SK-N-SH (cell line): ENCODE measurements at regions not wholly inside any gene's neighbourhood (a gene's known extent, or its start where the extent isn't known, plus 50 kb on each side); places are given as distances from the start of the nearest gene placed in this dataset.

ENCODE experiments used
- CTCF ChIA-PET: fragments of 300-600, 350-600 bp; formaldehyde crosslinking; extraction: SDS; loops from one replicate; lab custom pipeline; 2021; lab: Yijun Ruan, JAX
- POLR2A ChIA-PET: fragments of 350-600 bp; sonication (Branson Sonifier 250); formaldehyde crosslinking; extraction: SDS; loops from one replicate; lab custom pipeline; 2020; ENCODE audit warnings: antibody characterized with exemption, inconsistent platforms; lab: Yijun Ruan, JAX
- DNase-seq: peaks from one replicate; pipeline ENCODE4 v3.0.0; 2012
- H2AFZ ChIP-seq: fragments of 200-600 bp; sonication (generic); 2 replicates; pipeline ENCODE4 v1.8.1; 2016; ENCODE audit warnings: antibody characterized with exemption, mild to moderate bottlenecking, low read depth
- H3F3A ChIP-seq: fragments of 200-600 bp; sonication (generic); replicated peaks from 2 replicates; pipeline ENCODE3; 2016; ENCODE audit warnings: antibody characterized with exemption, mild to moderate bottlenecking; ENCODE audit not compliant: insufficient read depth
- H3K27ac ChIP-seq, 2 experiments: fragments of 200-500 bp in 1 of 2; fragments of 200-600 bp in 1 of 2; sonication (Bioruptor generic) in 1 of 2; sonication (generic), shearing (Covaris generic) in 1 of 2; 2 replicates each; pipeline versions ENCODE4 v1.5.1 to v1.6.1; 2014 to 2016; ENCODE audit warnings: low read depth in 2 of 2, inconsistent platforms in 1 of 2, low read length in 1 of 2, mild to moderate bottlenecking in 1 of 2, mixed read lengths in 1 of 2
- H3K27me3 ChIP-seq: fragments of 200-600 bp; sonication (generic), shearing (Covaris generic); 2 replicates; pipeline ENCODE4 v1.6.1; 2016; ENCODE audit warnings: mixed run types; ENCODE audit not compliant: insufficient read depth
- H3K36me3 ChIP-seq, 2 experiments: fragments of 200-500 bp in 1 of 2; fragments of 200-600 bp in 1 of 2; sonication (Bioruptor generic) in 1 of 2; sonication (generic) in 1 of 2; replicated peaks in 1 of 2; 2 replicates each; pipeline versions ENCODE3 to v1.5.1; 2014 to 2016; ENCODE audit warnings: low read length in 1 of 2, mild to moderate bottlenecking in 1 of 2; ENCODE audit not compliant: insufficient read depth in 2 of 2, control insufficient read depth in 1 of 2
- H3K4me1 ChIP-seq, 2 experiments: fragments of 200-500 bp in 1 of 2; fragments of 200-600 bp in 1 of 2; sonication (Bioruptor generic) in 1 of 2; sonication (generic), shearing (Covaris generic) in 1 of 2; 2 replicates each; pipeline versions ENCODE4 v1.5.1 to v1.6.1; 2014 to 2016; ENCODE audit warnings: low read depth in 1 of 2, low read length in 1 of 2, mixed run types in 1 of 2; ENCODE audit not compliant: insufficient read depth in 2 of 2, control insufficient read depth in 1 of 2
- H3K4me2 ChIP-seq: fragments of 200-600 bp; sonication (generic), shearing (Covaris generic); 2 replicates; pipeline ENCODE4 v1.6.1; 2017; ENCODE audit warnings: mixed run types
- H3K4me3 ChIP-seq, 2 experiments: fragments of 200-500 bp in 1 of 2; fragments of 200-600 bp in 1 of 2; sonication (Bioruptor generic) in 1 of 2; sonication (generic), shearing (Covaris generic) in 1 of 2; 2 replicates each; pipeline versions ENCODE4 v1.5.1 to v1.8.1; 2014 to 2016; ENCODE audit warnings: low read depth in 2 of 2, inconsistent platforms in 1 of 2, low read length in 1 of 2, mild to moderate bottlenecking in 1 of 2, mixed read lengths in 1 of 2, moderate library complexity in 1 of 2
- H3K79me2 ChIP-seq: fragments of 200-600 bp; sonication (generic); 2 replicates; pipeline ENCODE4 v1.8.1; 2017; ENCODE audit warnings: mild to moderate bottlenecking; ENCODE audit not compliant: insufficient read depth
- H3K9ac ChIP-seq: fragments of 200-600 bp; sonication (generic); 2 replicates; pipeline ENCODE4 v1.6.1; 2017; ENCODE audit warnings: mixed run types
- H3K9me2 ChIP-seq: fragments of 200-600 bp; sonication (generic); 2 replicates; pipeline ENCODE4 v1.6.1; 2017; ENCODE audit warnings: mixed run types
- H3K9me3 ChIP-seq: fragments of 200-600 bp; sonication (generic); 2 replicates; pipeline ENCODE4 v1.6.1; 2017; ENCODE audit warnings: mixed run types, mild to moderate bottlenecking, moderate library complexity
- H4K20me1 ChIP-seq: fragments of 200-600 bp; sonication (generic); 2 replicates; pipeline ENCODE4 v1.6.1; 2017; ENCODE audit warnings: mild to moderate bottlenecking, mixed run types; ENCODE audit not compliant: insufficient read depth
- ELF1 ChIP-seq: IDR thresholded peaks from 2 replicates; pipeline ENCODE4 v1.4.0; 2012
- EP300 ChIP-seq, 2 experiments: IDR thresholded peaks; 2 replicates each; pipeline versions ENCODE4 v1.4.0 to v1.6.1; 2012; ENCODE audit warnings: borderline replicate concordance in 1 of 2, low read depth in 1 of 2, low read length in 1 of 2
- EZH2phosphoT487 ChIP-seq: fragments of 200-600 bp; sonication (generic); IDR thresholded peaks from 2 replicates; pipeline ENCODE4 v1.6.1; 2017; ENCODE audit warnings: low read depth, mixed run types, mild to moderate bottlenecking, antibody characterized with exemption, moderate library complexity, borderline replicate concordance
- FOSL2 ChIP-seq: IDR thresholded peaks from 2 replicates; pipeline ENCODE4 v1.4.0; 2012; ENCODE audit warnings: low read depth, mild to moderate bottlenecking, moderate library complexity, borderline replicate concordance
- FOXJ3 ChIP-seq: sonication (generic); formaldehyde crosslinking; IDR thresholded peaks from 2 replicates; pipeline ENCODE4 v1.5.1; 2020; ENCODE audit warnings: mild to moderate bottlenecking, missing genetic modification reagents
- FOXM1 ChIP-seq: IDR thresholded peaks from 2 replicates; pipeline ENCODE4 v1.4.0; 2012; ENCODE audit warnings: low read depth, mild to moderate bottlenecking
- GABPA ChIP-seq: IDR thresholded peaks from 2 replicates; pipeline ENCODE4 v1.4.0; 2012; ENCODE audit warnings: low read depth, mild to moderate bottlenecking
- GATA2 ChIP-seq: sonication (generic); formaldehyde crosslinking; IDR thresholded peaks from 2 replicates; pipeline ENCODE4 v1.5.0; 2020; ENCODE audit warnings: mild to moderate bottlenecking, missing genetic modification reagents
- IRF3 ChIP-seq: fragments of 150-350 bp; IDR thresholded peaks from 2 replicates; pipeline ENCODE4 v1.6.1; 2016; ENCODE audit warnings: mild to moderate bottlenecking, low read depth, low read length
- JUND ChIP-seq: IDR thresholded peaks from 2 replicates; pipeline ENCODE4 v1.4.0; 2012
- MAX ChIP-seq: IDR thresholded peaks from 2 replicates; pipeline ENCODE4 v1.4.0; 2012; ENCODE audit warnings: low read depth
- MEF2A ChIP-seq: IDR thresholded peaks from 2 replicates; pipeline ENCODE4 v1.4.0; 2012; ENCODE audit warnings: low read depth, borderline replicate concordance
- MXI1 ChIP-seq: IDR thresholded peaks from 2 replicates; pipeline ENCODE4 v1.6.1; 2012; ENCODE audit warnings: mild to moderate bottlenecking, low read depth, low read length, improper control_type of control experiment
- NFIC ChIP-seq: IDR thresholded peaks from 2 replicates; pipeline ENCODE4 v1.4.0; 2012; ENCODE audit warnings: borderline replicate concordance
- POLR2AphosphoS5 ChIP-seq: IDR thresholded peaks from 2 replicates; pipeline ENCODE4 v1.6.1; 2012; ENCODE audit warnings: low read depth, low read length
- RAD21 ChIP-seq: IDR thresholded peaks from 2 replicates; pipeline ENCODE4 v1.6.1; 2012; ENCODE audit warnings: mild to moderate bottlenecking, low read length
- RFX5 ChIP-seq: IDR thresholded peaks from 2 replicates; pipeline ENCODE4 v1.6.1; 2012; ENCODE audit warnings: mild to moderate bottlenecking, improper control_type of control experiment, low read length
- SIN3A ChIP-seq: IDR thresholded peaks from 2 replicates; pipeline ENCODE4 v1.6.1; 2012; ENCODE audit warnings: low read depth, mild to moderate bottlenecking, low read length, moderate library complexity, borderline replicate concordance
- SMC3 ChIP-seq: IDR thresholded peaks from 2 replicates; pipeline ENCODE4 v1.6.1; 2012; ENCODE audit warnings: low read depth, low read length, improper control_type of control experiment
- TAF1 ChIP-seq: IDR thresholded peaks from 2 replicates; pipeline ENCODE4 v1.6.1; 2012; ENCODE audit warnings: low read depth, mild to moderate bottlenecking, low read length, moderate library complexity, borderline replicate concordance
- TCF12 ChIP-seq: IDR thresholded peaks from 2 replicates; pipeline ENCODE4 v1.4.0; 2012
- ZBTB33 ChIP-seq: IDR thresholded peaks from 2 replicates; pipeline ENCODE4 v1.4.0; 2012; ENCODE audit warnings: low read depth, borderline replicate concordance
- WGBS: methylation state at CpG from one replicate; pipeline ENCODE4 v1.1.6; 2017; ENCODE audit warnings: low lambda C conversion rate; 5-methylcytosine and 5-hydroxymethylcytosine counted together

DNA sequence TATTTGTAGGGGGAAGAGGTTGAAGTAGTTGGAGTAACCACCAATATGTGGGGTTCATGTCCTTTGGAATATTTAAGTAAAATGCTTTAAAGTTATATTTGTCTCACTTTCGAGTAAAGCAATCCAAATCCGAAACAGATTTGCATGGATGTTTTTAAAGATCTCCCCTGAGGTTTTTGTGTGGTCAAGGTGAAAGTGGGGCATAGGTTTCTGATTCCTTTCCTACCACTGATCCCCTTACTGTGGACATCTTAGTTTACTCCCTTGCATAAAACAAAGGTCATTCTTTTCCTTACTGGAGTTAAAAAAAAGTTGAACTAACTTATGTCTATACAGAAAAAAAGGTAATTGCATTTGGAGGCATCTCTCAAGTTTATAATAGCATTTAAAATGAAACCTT lies 71.9 kb upstream of the PHOX2B start (continued):
- TF ChIP-seq ZBTB33: no peak
- TF ChIP-seq TCF12: no peak
- TF ChIP-seq FOXM1: no peak
- TF ChIP-seq JUND: no peak
- no peak for TF ChIP-seq MXI1
- no peak for TF ChIP-seq TAF1
- TF ChIP-seq MEF2A: no peak
- TF ChIP-seq FOSL2: no peak
- TF ChIP-seq RFX5: no peak
- no peak for TF ChIP-seq POLR2AphosphoS5
- no peak for TF ChIP-seq RAD21
- no peak for TF ChIP-seq SIN3A
- TF ChIP-seq GATA2 (CRISPR knock-in tag): no peak

GRCh38 chr4:41819621-41820020 lies 71.1 kb upstream of the PHOX2B start:
- POLR2A ChIA-PET: interaction anchor here (1.2 kb wide), 2 partner anchors 54 to 68 kb away, joined by 4 to 7 read pairs; no protein-coding TSS in a partner anchor

More at GRCh38 chr4:41819621-41820020, 71.1 kb upstream of the PHOX2B start:
- Histone ChIP-seq H3K36me3 (no peaks in the 10 kb centered on the region), H3K27ac (peak overlapping the region in 1 of 2 experiments; percentile 98; a peak in 2 of 4 replicates), H3K9ac (no peak overlapping the region), H3F3A (no peaks in the 10 kb centered on the region), H3K9me3 (no peaks in the 10 kb centered on the region), H4K20me1 (no peaks in the 10 kb centered on the region), H3K27me3 (no peaks in the 10 kb centered on the region), H3K4me2 (no peak overlapping the region)
- WGBS: 29% methylated on average over 3 of the region's 3 CpGs
- CTCF ChIA-PET: interaction anchor here (1.2 to 4.9 kb wide), 5 partner anchors 13 to 126 kb away, joined by 3 to 21 read pairs (median 4); no protein-coding TSS in a partner anchor
- DNase-seq: no peak
- TF ChIP-seq JUND (no peak), IRF3 (no peak), SIN3A (no peak), SMC3 (no peak), NFIC (no peak), GABPA (no peak), FOXJ3 (CRISPR knock-in tag) (no peak), EZH2phosphoT487 (no peak), MAX (no peak), ELF1 (no peak), MXI1 (no peak), EP300 (IDR thresholded peaks at IDR 0.05; ENCODE audit: borderline replicate concordance in 1 of 2, low read depth in 1 of 2, low read length in 1 of 2) (no peak), ZBTB33 (no peak), MEF2A (no peak)
- TF ChIP-seq, all 33 proteins: peak for 0
- Histone ChIP-seq H3K9me2 (no peaks in the 10 kb centered on the region), H3K4me3 (no peak overlapping the region), H3K4me1 (peaks cover 0 to 28% of the 10 kb centered on the region in 2 experiments; a peak in 2 of 4 replicates), H2AFZ (no peak overlapping the region), H3K79me2 (no peaks in the 10 kb centered on the region)
